ENCODE measurements at regions not wholly inside any gene's neighbourhood (a gene's known extent, or its start where the extent isn't known, plus 50 kb on each side); places are given as distances from the start of the nearest gene placed in this dataset.

DNA sequence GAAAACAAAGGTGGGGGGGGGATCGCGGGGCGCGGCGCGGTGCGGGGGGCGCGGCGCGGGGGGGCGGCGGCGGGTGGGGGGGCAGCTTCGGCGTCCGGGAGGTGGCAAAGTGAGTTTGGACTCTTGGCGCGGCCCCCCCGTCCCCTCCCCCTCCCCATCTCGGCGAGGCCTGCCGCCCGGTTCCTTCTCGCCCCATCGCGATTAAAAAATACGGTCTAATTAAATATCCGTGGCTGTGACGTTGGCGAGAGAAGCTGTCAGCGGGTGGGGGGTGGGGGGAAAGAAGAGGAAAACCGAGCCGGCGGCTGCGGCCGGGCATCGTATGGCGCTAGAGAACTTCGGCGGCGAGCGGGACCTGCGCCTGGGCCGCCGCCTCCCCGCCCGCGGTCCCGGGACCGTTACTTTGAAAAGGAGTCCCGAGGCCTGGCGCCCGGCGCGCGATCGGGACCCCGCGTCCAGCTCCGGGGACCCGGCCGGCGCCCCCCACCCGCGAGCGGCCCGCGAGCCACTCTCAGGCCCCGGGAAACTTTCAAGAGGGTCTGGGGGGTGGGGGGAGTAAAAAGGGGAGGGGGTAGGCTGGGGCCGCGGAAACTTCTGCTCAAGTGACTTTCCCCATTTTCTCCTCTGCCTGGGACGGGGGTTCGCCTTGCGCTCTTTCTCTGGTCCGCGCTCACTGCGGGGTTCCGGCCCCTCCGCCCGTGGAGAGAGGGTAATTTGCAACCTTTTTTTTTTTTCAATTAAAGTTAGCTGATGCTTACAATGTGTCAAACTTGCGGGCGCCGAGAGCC is 146.3 kb upstream of the ZNF536 start:
- in situ Hi-C loops (cut with MboI), result no loop called here
- Histone ChIP-seq H3K4me1 (ENCODE audit: control insufficient read depth, insufficient read depth, low read length) (no peaks in the 10 kb centered on the region), H3K79me2 (ENCODE audit: control insufficient read depth, insufficient read depth, low read length) (no peaks in the 10 kb centered on the region), H4K20me1 (ENCODE audit: control insufficient read depth, insufficient read depth) (no peaks in the 10 kb centered on the region; the same call in 1 of the 2 replicates), H3K27me3 (replicated peaks in 1 of 2; ENCODE audit: control insufficient read depth in 2 of 2, insufficient read depth in 2 of 2, low read length in 1 of 2) (peaks cover 8 to 23% of the 10 kb centered on the region in 2 experiments), H3K4me2 (ENCODE audit: control insufficient read depth, insufficient read depth) (no peak overlapping the region), H3K27ac (ENCODE audit: control insufficient read depth, insufficient read depth) (no peak overlapping the region), H2AFZ (ENCODE audit: control insufficient read depth, low read depth, low read length) (no peak overlapping the region), H3K4me3 (no peak overlapping the region), H3K36me3 (ENCODE audit: control insufficient read depth in 2 of 2, insufficient read depth in 2 of 2, low read length in 1 of 2) (no peaks in the 10 kb centered on the region), H3K9me3 (replicated peaks; ENCODE audit: control insufficient read depth, insufficient read depth, low read length) (no peaks in the 10 kb centered on the region; the same call in 2 of the 3 replicates), H3K9ac (ENCODE audit: control insufficient read depth, insufficient read depth, low read length) (no peak overlapping the region)
- ChIA-PET CTCF (no interaction called here), SMC1A (ENCODE audit: uncharacterized antibody, unreplicated experiment) (no interaction called here), RAD21 (ENCODE audit: unreplicated experiment) (no interaction called here), POLR2A (no interaction called here)
- BruUV-seq (replicated peaks), result no TSS peak
- no peak for ATAC-seq
- no peak for TF ChIP-seq CBFB (IDR thresholded peaks at IDR 0.05; ENCODE audit: low read depth)
- TF ChIP-seq ATF7 (IDR thresholded peaks at IDR 0.05; ENCODE audit: low read depth), result no peak
- TF ChIP-seq SUZ12 (IDR thresholded peaks at IDR 0.05; ENCODE audit: unreplicated experiment), result no peak
- no peak for TF ChIP-seq ZNF217 (IDR thresholded peaks at IDR 0.05)
- no peak for TF ChIP-seq POLR2AphosphoS2 (IDR thresholded peaks at IDR 0.05; ENCODE audit: low read depth, low read length)
- TF ChIP-seq TCF3 (IDR thresholded peaks at IDR 0.05; ENCODE audit: borderline replicate concordance, insufficient read depth, low read depth, low read length), result no peak
- no peak for TF ChIP-seq ASH2L (IDR thresholded peaks at IDR 0.05; ENCODE audit: borderline replicate concordance, low read depth)
- no peak for TF ChIP-seq CEBPB (IDR thresholded peaks at IDR 0.05; ENCODE audit: borderline replicate concordance in 1 of 2, low read depth in 2 of 2, low read length in 2 of 2)
- TF ChIP-seq SMAD5 (IDR thresholded peaks at IDR 0.05; ENCODE audit: low read depth), result no peak
- TF ChIP-seq BHLHE40 (IDR thresholded peaks at IDR 0.05; ENCODE audit: borderline replicate concordance in 1 of 2, low read depth in 2 of 2, low read length in 1 of 2), result no peak
- TF ChIP-seq ZNF384 (IDR thresholded peaks at IDR 0.05; ENCODE audit: borderline replicate concordance, low read depth, low read length), result no peak
- TF ChIP-seq HCFC1 (IDR thresholded peaks at IDR 0.05; ENCODE audit: low read length), result no peak
- TF ChIP-seq PAX8 (IDR thresholded peaks at IDR 0.05), result no peak
- no peak for TF ChIP-seq ELK1 (IDR thresholded peaks at IDR 0.05; ENCODE audit: low read depth, low read length)
- TF ChIP-seq, protein P1, sequence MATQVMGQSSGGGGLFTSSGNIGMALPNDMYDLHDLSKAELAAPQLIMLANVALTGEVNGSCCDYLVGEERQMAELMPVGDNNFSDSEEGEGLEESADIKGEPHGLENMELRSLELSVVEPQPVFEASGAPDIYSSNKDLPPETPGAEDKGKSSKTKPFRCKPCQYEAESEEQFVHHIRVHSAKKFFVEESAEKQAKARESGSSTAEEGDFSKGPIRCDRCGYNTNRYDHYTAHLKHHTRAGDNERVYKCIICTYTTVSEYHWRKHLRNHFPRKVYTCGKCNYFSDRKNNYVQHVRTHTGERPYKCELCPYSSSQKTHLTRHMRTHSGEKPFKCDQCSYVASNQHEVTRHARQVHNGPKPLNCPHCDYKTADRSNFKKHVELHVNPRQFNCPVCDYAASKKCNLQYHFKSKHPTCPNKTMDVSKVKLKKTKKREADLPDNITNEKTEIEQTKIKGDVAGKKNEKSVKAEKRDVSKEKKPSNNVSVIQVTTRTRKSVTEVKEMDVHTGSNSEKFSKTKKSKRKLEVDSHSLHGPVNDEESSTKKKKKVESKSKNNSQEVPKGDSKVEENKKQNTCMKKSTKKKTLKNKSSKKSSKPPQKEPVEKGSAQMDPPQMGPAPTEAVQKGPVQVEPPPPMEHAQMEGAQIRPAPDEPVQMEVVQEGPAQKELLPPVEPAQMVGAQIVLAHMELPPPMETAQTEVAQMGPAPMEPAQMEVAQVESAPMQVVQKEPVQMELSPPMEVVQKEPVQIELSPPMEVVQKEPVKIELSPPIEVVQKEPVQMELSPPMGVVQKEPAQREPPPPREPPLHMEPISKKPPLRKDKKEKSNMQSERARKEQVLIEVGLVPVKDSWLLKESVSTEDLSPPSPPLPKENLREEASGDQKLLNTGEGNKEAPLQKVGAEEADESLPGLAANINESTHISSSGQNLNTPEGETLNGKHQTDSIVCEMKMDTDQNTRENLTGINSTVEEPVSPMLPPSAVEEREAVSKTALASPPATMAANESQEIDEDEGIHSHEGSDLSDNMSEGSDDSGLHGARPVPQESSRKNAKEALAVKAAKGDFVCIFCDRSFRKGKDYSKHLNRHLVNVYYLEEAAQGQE (IDR thresholded peaks at IDR 0.05; ENCODE audit: low read depth, low read length), result no peak
- TF ChIP-seq PML (IDR thresholded peaks at IDR 0.05; ENCODE audit: low read length), result no peak
- 63% methylated on average over 52 of the region's 84 CpGs for WGBS (ENCODE audit: insufficient coverage, insufficient replicate concordance, low lambda C conversion rate, missing lambda C conversion rate)
- DNase-seq (ENCODE audit: low read depth, low spot score), result no peak
- intact Hi-C loops (cut with micrococcal nuclease; ENCODE audit: unreplicated experiment), result loop anchor here (10.0 kb wide), 1 partner anchor 429 kb away; no protein-coding TSS in a partner anchor
- no peak for FAIRE-seq
